Hematopoietic multipotent progenitor cell treated with erythropoietin and hydrocortisone succinate and interleukin-3 and kit ligand, for 4 days (in vitro differentiated cells): ENCODE measurements at regions not wholly inside any gene's neighbourhood (a gene's known extent, or its start where the extent isn't known, plus 50 kb on each side); places are given as distances from the start of the nearest gene placed in this dataset.
A peak's percentile ranks its signal among the peaks of the same experiment; 100 is the strongest.
"Not testable (repeated sequence)": the region's sequence is repeated elsewhere in the genome, so short reads cannot be mapped to it uniquely, and the experiment has no call there.

Experiments used
- DNase-seq: peaks from one replicate; pipeline ENCODE4 v3.0.0-alpha.2; 2015

DNA sequence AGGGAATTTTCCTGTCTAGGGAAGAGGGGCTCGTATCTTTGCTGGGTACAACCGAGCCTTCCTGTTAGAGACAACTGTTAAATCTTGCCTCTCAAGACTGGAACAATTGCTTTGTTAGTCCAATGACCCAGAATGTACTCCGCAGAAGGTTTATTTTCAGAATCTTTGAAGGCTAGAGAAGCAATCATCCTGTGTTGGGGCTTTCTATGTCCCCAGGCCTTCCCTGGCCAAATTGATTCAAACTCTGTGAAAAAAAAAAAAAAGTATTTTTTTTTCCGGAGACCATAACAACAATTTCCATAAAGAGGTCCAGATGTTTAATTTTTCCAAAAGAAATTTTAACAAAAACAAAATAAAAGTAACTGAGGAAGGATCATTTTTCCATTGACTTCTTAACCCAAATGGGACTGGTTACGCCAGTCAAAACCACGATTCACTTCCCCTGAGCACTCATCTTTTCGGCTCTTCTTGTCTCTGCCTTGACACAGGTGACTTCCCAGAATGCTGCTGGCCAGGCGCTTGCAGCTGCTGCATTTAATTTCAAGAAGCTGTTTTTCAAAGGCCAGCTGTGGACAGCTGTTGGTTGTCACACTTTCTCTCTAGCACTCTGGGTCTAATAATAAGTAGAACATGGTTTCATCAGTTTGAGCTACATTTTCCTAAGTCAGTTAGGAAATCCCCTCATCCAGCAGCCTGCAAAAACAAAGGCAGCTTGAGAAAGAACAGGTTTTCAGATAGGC lies 81.6 kb upstream of the MANSC4 start:
- DNase-seq = no peak

- DNase-seq = no peak
Observed at GRCh38 chr12:27859648-27860047, 79.6 kb upstream of the MANSC4 start.

- not testable (repeated sequence) for DNase-seq
Observed at GRCh38 chr12:27857006-27857405, 77.0 kb upstream of the MANSC4 start.

DNA sequence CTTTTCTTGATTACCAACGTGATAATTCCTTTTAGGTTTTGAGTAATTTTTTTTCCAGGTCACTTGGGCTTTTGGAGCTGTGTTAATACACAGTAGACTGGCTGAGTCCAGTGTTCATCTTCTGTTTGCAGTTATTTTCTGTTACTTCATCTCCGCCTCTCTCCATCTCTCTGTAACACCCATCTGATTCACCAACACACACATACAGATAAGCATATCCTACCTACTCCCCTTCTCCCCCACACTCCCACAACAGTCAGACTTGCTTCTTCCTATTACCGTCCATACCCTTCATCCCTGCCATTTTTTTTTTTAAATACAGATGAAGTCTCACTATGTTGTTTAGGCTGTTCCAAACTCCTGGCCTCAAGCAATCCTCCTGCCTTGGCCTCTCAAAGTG lies 72.7 kb upstream of the MANSC4 start:
- DNase-seq = peak; percentile 30
